Endothelial cell of umbilical vein (primary cell): ENCODE measurements at regions not wholly inside any gene's neighbourhood (a gene's known extent, or its start where the extent isn't known, plus 50 kb on each side); places are given as distances from the start of the nearest gene placed in this dataset.

Experiments used
- BruUV-seq: library from RNA; stranded (reverse); fragments of 400-500 nt; replicated peaks from 2 replicates; lab custom pipeline; 2021; lab: Mats Ljungman, UMichigan
- CTCF ChIA-PET: fragments of 300-600, 350-600 bp; sonication (Branson Sonifier 250); formaldehyde crosslinking; loops from one replicate; lab custom pipeline; 2021; ENCODE audit warnings: antibody characterized with exemption, inconsistent platforms; lab: Charles Lee
- POLR2A ChIA-PET: fragments of 300-600, 350-600 bp; sonication (Branson Sonifier 250); formaldehyde crosslinking; loops from one replicate; lab custom pipeline; 2021; ENCODE audit warnings: antibody characterized with exemption, inconsistent platforms; lab: Charles Lee
- DNase-seq: peaks from one replicate; pipeline ENCODE4 v3.0.0-alpha.2; 2011; ENCODE audit warnings: low read depth, low spot score
- FAIRE-seq: peaks from 2 replicates; lab custom pipeline; 2011; peaks lifted over from hg19 to GRCh38; lab: Jason Lieb, UNC
- H2AFZ ChIP-seq: 2 replicates; pipeline ENCODE4 v1.6.0; 2012; ENCODE audit warnings: low read depth, low read length, control low read depth, inconsistent platforms
- H3K27ac ChIP-seq: 2 replicates; pipeline ENCODE4 v1.5.1; 2011; ENCODE audit warnings: low read depth, mild to moderate bottlenecking, control low read depth, low read length, moderate library complexity; ENCODE audit not compliant: insufficient read depth
- H3K27me3 ChIP-seq, 2 experiments: 2 replicates each; pipeline versions ENCODE4 v1.6.0 to v1.6.1; 2011; ENCODE audit warnings: low read length in 2 of 2, mixed read lengths in 1 of 2; ENCODE audit not compliant: control insufficient read depth in 2 of 2, insufficient read depth in 2 of 2
- H3K36me3 ChIP-seq, 2 experiments: 2 replicates in 1 of 2; 3 replicates in 1 of 2; pipeline ENCODE4 v1.5.1; 2011; ENCODE audit warnings: low read length in 2 of 2, mild to moderate bottlenecking in 1 of 2, moderate library complexity in 1 of 2; ENCODE audit not compliant: control insufficient read depth in 2 of 2, insufficient read depth in 2 of 2; ENCODE audit errors: extremely low read depth in 1 of 2
- H3K4me1 ChIP-seq: 3 replicates; pipeline ENCODE4 v1.5.1; 2011; ENCODE audit warnings: mild to moderate bottlenecking, low read length; ENCODE audit not compliant: control insufficient read depth, insufficient read depth; ENCODE audit errors: extremely low read depth
- H3K4me2 ChIP-seq: 2 replicates; pipeline ENCODE4 v1.6.1; 2011; ENCODE audit warnings: low read length, control low read depth, mixed read lengths; ENCODE audit not compliant: insufficient read depth
- H3K4me3 ChIP-seq, 3 experiments: fragments of 200-600 bp in 1 of 3; sonication (generic), shearing (Covaris generic) in 1 of 3; replicated peaks in 1 of 3; 2 replicates each; pipeline ENCODE4 v1.5.1; 2011 to 2016; ENCODE audit warnings: control low read depth in 3 of 3, low read length in 3 of 3, mild to moderate bottlenecking in 2 of 3, inconsistent platforms in 1 of 3, low read depth in 1 of 3, moderate library complexity in 1 of 3; ENCODE audit not compliant: insufficient read depth in 1 of 3
- H3K79me2 ChIP-seq: 2 replicates; pipeline ENCODE4 v1.6.0; 2012; ENCODE audit warnings: low read length, inconsistent platforms; ENCODE audit not compliant: control insufficient read depth, insufficient read depth
- H3K9ac ChIP-seq: replicated peaks from 2 replicates; pipeline ENCODE3; 2011; ENCODE audit warnings: low read length, control low read depth; ENCODE audit not compliant: insufficient read depth; ENCODE audit errors: extremely low read depth
- H3K9me1 ChIP-seq: replicated peaks from 3 replicates; pipeline ENCODE4 v1.6.0; 2011; ENCODE audit warnings: mild to moderate bottlenecking, low read length; ENCODE audit not compliant: control insufficient read depth, insufficient read depth; ENCODE audit errors: extremely low read depth
- H3K9me3 ChIP-seq: replicated peaks from 2 replicates; pipeline ENCODE4 v1.5.1; 2012; ENCODE audit warnings: low read length, inconsistent platforms; ENCODE audit not compliant: control insufficient read depth, insufficient read depth
- H4K20me1 ChIP-seq: replicated peaks from 2 replicates; pipeline ENCODE3; 2011; ENCODE audit warnings: mild to moderate bottlenecking, low read length; ENCODE audit not compliant: control insufficient read depth, insufficient read depth; ENCODE audit errors: extremely low read depth
- CTCF ChIP-seq, 2 donors: IDR thresholded peaks; 1 replicate in 1 of 2; 2 replicates in 1 of 2; pipeline ENCODE4 v1.5.1; 2011; ENCODE audit warnings: low read length in 2 of 2, mild to moderate bottlenecking in 2 of 2, moderate library complexity in 2 of 2, control low read depth in 1 of 2, inconsistent platforms in 1 of 2, low read depth in 1 of 2; ENCODE audit not compliant: insufficient read depth in 1 of 2; ENCODE audit errors: extremely low read depth in 1 of 2
- EZH2 ChIP-seq: IDR thresholded peaks from 2 replicates; pipeline ENCODE4 v1.6.1; 2012; ENCODE audit warnings: borderline replicate concordance, low read depth, mild to moderate bottlenecking, moderate library complexity, low read length, inconsistent platforms; ENCODE audit not compliant: severe bottlenecking
- FOS ChIP-seq: IDR thresholded peaks from 2 replicates; pipeline ENCODE4 v1.6.1; 2011; ENCODE audit warnings: mild to moderate bottlenecking, low read length, moderate library complexity, borderline replicate concordance; ENCODE audit not compliant: insufficient read depth
- GATA2 ChIP-seq: IDR thresholded peaks from 2 replicates; pipeline ENCODE4 v1.7.0; 2011; ENCODE audit warnings: low read depth, mild to moderate bottlenecking, moderate library complexity, mixed read lengths, low read length; ENCODE audit not compliant: insufficient read length, insufficient read depth
- JUN ChIP-seq: IDR thresholded peaks from 2 replicates; pipeline ENCODE4 v1.6.1; 2011; ENCODE audit warnings: borderline replicate concordance, low read depth; ENCODE audit not compliant: insufficient read length, insufficient read depth
- MAX ChIP-seq: IDR thresholded peaks from 2 replicates; pipeline ENCODE4 v1.6.1; 2011; ENCODE audit not compliant: insufficient read depth, insufficient read length
- MYC ChIP-seq: IDR thresholded peaks from one replicate; pipeline ENCODE4 v1.6.1; 2011; ENCODE audit warnings: mild to moderate bottlenecking, low read depth, low read length
- POLR2A ChIP-seq: IDR thresholded peaks from 2 replicates; pipeline ENCODE4 v1.6.1; 2012; ENCODE audit warnings: low read depth, mild to moderate bottlenecking, control low read depth, low read length
- POLR2AphosphoS5 ChIP-seq: IDR thresholded peaks from 2 replicates; pipeline ENCODE4 v1.6.1; 2012; ENCODE audit warnings: low read depth, mild to moderate bottlenecking, control low read depth, low read length, moderate library complexity; ENCODE audit not compliant: insufficient read depth
- dilution Hi-C: fragments of 300-500 bp; cut with MboI; formaldehyde crosslinking; loops from one replicate; pipeline ENCODE4 v1.15.0; 2019; ENCODE audit warnings: low sequenced_read_pairs; ENCODE audit not compliant: extremely low pct_ligation_motif_present
- intact Hi-C: fragments of 100-400 bp; cut with micrococcal nuclease; formaldehyde crosslinking; loops from one replicate; pipeline ENCODE4 v1.10.0; 2022

GRCh38 chr3:83941990-83942745 lies 1016.6 kb upstream of the CADM2 start:
- H3K9me3 ChIP-seq: no peaks in the 10 kb centered on the region
- no TSS peak for BruUV-seq
- H3K27ac ChIP-seq: no peak overlapping the region
- no peaks in the 10 kb centered on the region for H3K36me3 ChIP-seq
- no peak for TF ChIP-seq FOS
- no peak for TF ChIP-seq CTCF (IDR thresholded peaks at IDR 0.05; ENCODE audit: extremely low read depth in 1 of 2, insufficient read depth in 1 of 2, low read depth in 1 of 2, low read length in 2 of 2)
- no peak for TF ChIP-seq JUN
- no peak for TF ChIP-seq POLR2A
- no peak for TF ChIP-seq EZH2
- no peak for TF ChIP-seq GATA2
- TF ChIP-seq MYC: no peak
- TF ChIP-seq POLR2AphosphoS5: no peak
- no peak for TF ChIP-seq MAX
- H3K4me3 ChIP-seq: no peak overlapping the region
- H3K9ac ChIP-seq: no peak overlapping the region
- no peaks in the 10 kb centered on the region for H4K20me1 ChIP-seq
- H3K79me2 ChIP-seq: no peaks in the 10 kb centered on the region
- H3K4me1 ChIP-seq: no peaks in the 10 kb centered on the region
- dilution Hi-C loops: no loop called here
- FAIRE-seq (no peak), DNase-seq (no peak)
- H2AFZ ChIP-seq: no peak overlapping the region
- no peak overlapping the region for H3K4me2 ChIP-seq
- H3K9me1 ChIP-seq: no peaks in the 10 kb centered on the region
- POLR2A ChIA-PET: no interaction called here
- intact Hi-C loops: no loop called here
- CTCF ChIA-PET: no interaction called here
- H3K27me3 ChIP-seq: no peaks in the 10 kb centered on the region
